ENCODE measurements at regions not wholly inside any gene's neighbourhood (a gene's known extent, or its start where the extent isn't known, plus 50 kb on each side); places are given as distances from the start of the nearest gene placed in this dataset.

DNA sequence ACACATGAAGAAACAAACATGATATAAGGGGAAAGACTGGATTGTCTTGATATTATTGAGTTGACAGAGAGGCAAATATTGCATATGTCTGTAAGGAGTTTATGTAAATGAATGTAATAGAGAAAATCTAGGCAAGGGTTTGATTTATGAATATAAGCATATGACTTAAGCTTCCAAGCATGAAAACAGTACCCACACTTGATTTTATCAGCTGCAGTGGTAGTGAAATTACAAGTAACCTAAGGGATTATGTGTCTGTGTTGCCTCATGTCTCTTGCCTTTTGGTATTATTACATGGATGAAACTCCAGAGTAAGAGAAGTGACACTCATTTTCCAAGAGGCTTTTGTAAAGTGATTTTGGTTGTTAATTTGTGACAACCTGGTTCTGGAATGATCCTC, 1678.9 kb downstream of the KCNT2 start:
- H3K27me3 Mint-ChIP-seq (ENCODE audit: low read depth), result no peaks in the 10 kb centered on the region
- TF ChIP-seq, protein P1, sequence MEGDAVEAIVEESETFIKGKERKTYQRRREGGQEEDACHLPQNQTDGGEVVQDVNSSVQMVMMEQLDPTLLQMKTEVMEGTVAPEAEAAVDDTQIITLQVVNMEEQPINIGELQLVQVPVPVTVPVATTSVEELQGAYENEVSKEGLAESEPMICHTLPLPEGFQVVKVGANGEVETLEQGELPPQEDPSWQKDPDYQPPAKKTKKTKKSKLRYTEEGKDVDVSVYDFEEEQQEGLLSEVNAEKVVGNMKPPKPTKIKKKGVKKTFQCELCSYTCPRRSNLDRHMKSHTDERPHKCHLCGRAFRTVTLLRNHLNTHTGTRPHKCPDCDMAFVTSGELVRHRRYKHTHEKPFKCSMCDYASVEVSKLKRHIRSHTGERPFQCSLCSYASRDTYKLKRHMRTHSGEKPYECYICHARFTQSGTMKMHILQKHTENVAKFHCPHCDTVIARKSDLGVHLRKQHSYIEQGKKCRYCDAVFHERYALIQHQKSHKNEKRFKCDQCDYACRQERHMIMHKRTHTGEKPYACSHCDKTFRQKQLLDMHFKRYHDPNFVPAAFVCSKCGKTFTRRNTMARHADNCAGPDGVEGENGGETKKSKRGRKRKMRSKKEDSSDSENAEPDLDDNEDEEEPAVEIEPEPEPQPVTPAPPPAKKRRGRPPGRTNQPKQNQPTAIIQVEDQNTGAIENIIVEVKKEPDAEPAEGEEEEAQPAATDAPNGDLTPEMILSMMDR (IDR thresholded peaks at IDR 0.05; ENCODE audit: unreplicated experiment in 3 of 3), result no peak
- H3K4me1 Mint-ChIP-seq, result no peaks in the 10 kb centered on the region
- H3K36me3 Mint-ChIP-seq (ENCODE audit: low read depth), result no peaks in the 10 kb centered on the region
- H3K27ac Mint-ChIP-seq, result no peak overlapping the region
- no peak overlapping the region for H3K4me3 Mint-ChIP-seq
- H3K9me3 Mint-ChIP-seq, result no peaks in the 10 kb centered on the region

DNA sequence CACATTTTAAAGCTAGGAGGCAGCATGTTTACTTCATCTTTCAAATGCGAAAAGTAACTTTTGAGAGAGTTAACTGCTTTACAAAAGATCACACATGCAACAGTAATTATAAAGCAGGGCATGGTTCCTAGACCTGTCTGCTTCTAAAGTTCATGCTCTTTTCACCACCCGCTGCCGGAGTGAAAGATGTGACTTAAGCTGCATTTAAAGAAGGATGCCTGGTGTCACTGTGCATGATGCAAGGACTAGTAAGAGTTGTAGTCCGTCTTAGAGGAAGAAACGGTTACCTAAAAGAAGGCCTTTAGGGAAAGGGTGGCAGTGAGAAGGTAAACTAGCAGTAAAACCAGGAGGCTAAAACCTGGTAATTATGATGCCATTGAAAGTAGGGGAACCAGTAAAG, 1689.1 kb downstream of the KCNT2 start:
- TF ChIP-seq, protein P1 (IDR thresholded peaks at IDR 0.05; ENCODE audit: unreplicated experiment in 3 of 3), result no peak
- no peaks in the 10 kb centered on the region for H3K27me3 Mint-ChIP-seq (ENCODE audit: low read depth)
- H3K27ac Mint-ChIP-seq, result no peak overlapping the region
- no peak overlapping the region for H3K4me3 Mint-ChIP-seq
- no peaks in the 10 kb centered on the region for H3K36me3 Mint-ChIP-seq (ENCODE audit: low read depth)
- no peaks in the 10 kb centered on the region for H3K9me3 Mint-ChIP-seq
- no peaks in the 10 kb centered on the region for H3K4me1 Mint-ChIP-seq

DNA sequence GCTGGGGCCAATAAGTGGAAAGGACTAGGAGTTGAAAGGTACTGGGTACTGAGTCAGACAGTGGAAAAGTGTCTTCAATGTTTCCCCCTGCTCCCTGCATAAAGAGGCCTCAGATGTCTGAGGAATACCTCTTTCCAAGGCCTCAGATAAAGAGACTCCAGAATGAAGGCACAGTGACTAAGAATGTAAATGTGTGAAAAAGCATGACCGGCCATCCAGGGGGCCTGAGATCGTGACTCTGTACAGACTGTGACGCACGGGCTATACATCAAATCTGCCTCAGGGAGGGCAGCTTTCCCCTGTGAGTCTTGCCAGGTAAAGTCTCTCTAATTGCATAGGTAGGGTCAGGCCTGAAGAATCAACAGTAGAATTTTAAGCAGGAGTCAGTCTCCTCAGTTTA, 1690.5 kb downstream of the KCNT2 start:
- Mint-ChIP-seq H3K36me3 (ENCODE audit: low read depth) (no peaks in the 10 kb centered on the region), H3K4me3 (no peak overlapping the region), H3K4me1 (no peaks in the 10 kb centered on the region), H3K9me3 (no peaks in the 10 kb centered on the region), H3K27me3 (ENCODE audit: low read depth) (no peaks in the 10 kb centered on the region), H3K27ac (no peak overlapping the region)
- TF ChIP-seq, protein P1 (IDR thresholded peaks at IDR 0.05; ENCODE audit: unreplicated experiment in 3 of 3), result no peak

DNA sequence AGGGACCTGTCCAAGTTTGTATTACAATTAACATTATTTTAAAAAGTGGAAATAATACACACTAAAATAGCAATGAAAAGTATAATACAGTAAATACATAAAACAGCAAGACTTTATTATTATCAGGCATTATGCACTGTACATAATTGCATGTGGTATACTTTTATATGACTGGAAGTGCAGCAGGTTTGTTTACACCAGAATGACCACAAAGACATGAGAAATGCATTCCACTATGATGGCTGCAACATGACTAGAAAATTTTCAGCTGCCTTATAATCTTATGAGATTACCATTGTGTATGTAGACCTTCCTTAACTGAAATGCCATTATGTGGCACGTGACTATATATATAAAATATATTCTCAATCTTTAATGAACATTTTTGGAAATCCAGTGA, 1699.6 kb downstream of the KCNT2 start:
- H3K27ac Mint-ChIP-seq, result no peak overlapping the region
- no peaks in the 10 kb centered on the region for H3K9me3 Mint-ChIP-seq
- H3K27me3 Mint-ChIP-seq (ENCODE audit: low read depth), result no peaks in the 10 kb centered on the region
- H3K4me3 Mint-ChIP-seq, result no peak overlapping the region
- TF ChIP-seq, protein P1 (IDR thresholded peaks at IDR 0.05; ENCODE audit: unreplicated experiment in 3 of 3), result no peak
- no peaks in the 10 kb centered on the region for H3K36me3 Mint-ChIP-seq (ENCODE audit: low read depth)
- no peaks in the 10 kb centered on the region for H3K4me1 Mint-ChIP-seq

DNA sequence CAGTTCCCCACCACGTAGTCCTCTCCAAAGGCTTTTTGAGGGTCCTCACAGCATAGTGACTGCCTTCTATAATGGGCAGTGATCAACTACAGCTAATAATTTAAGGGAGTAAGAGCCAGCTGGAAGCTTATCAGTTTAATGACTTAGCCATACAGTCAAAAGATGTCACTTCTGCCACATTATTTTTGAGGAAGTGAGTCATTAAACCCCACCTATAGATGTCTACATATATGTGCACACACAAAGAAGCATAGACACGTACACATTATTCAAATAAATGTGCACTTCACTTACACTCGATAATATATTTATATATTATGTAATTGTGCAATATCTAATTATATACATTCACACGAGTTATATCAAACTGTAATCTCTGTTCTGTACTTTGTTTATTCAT, 1704.7 kb downstream of the KCNT2 start:
- no peak overlapping the region for H3K4me3 Mint-ChIP-seq
- H3K36me3 Mint-ChIP-seq (ENCODE audit: low read depth), result no peaks in the 10 kb centered on the region
- TF ChIP-seq, protein P1 (IDR thresholded peaks at IDR 0.05; ENCODE audit: unreplicated experiment in 3 of 3), result no peak
- no peak overlapping the region for H3K27ac Mint-ChIP-seq
- no peaks in the 10 kb centered on the region for H3K9me3 Mint-ChIP-seq
- no peaks in the 10 kb centered on the region for H3K4me1 Mint-ChIP-seq
- H3K27me3 Mint-ChIP-seq (ENCODE audit: low read depth), result no peaks in the 10 kb centered on the region

DNA sequence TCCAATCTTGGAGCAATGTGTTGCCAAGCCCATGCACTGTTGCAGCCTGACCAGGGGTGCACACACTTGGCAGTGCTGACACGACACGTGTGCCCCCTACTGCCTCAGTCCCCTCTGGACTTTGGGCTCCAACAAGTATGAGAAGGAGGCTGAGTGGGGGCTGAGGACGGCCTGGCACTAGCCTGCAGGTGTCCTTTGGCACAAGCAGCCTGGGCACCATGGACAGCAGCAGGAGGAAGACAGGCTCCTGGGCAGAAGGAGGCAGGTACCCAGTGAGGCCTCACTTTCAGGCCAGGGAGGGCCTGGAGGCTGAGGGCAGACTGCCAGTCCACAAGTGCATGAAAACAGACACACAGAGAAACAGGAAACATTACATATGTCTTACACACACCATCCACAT, 1702.9 kb upstream of the B3GALT2 start:
- Mint-ChIP-seq H3K4me3 (no peak overlapping the region), H3K36me3 (ENCODE audit: low read depth) (peaks cover 4% of the 10 kb centered on the region), H3K4me1 (no peaks in the 10 kb centered on the region), H3K27ac (no peak overlapping the region), H3K9me3 (peaks cover 8% of the 10 kb centered on the region), H3K27me3 (ENCODE audit: low read depth) (no peaks in the 10 kb centered on the region)
- TF ChIP-seq, protein P1 (IDR thresholded peaks at IDR 0.05; ENCODE audit: unreplicated experiment in 3 of 3), result no peak
